ENCODE measurements at regions not wholly inside any gene's neighbourhood (a gene's known extent, or its start where the extent isn't known, plus 50 kb on each side); places are given as distances from the start of the nearest gene placed in this dataset.

- Histone ChIP-seq H3K27ac (ENCODE audit: low read depth in 2 of 2, low read length in 1 of 2) (no peak overlapping the region), H3K4me1 (ENCODE audit: control insufficient read depth in 1 of 2, insufficient read depth in 2 of 2, low read depth in 1 of 2, low read length in 1 of 2) (peaks cover 0 to 25% of the 10 kb centered on the region in 2 experiments; a peak in 2 of 4 replicates), H4K20me1 (ENCODE audit: insufficient read depth) (no peaks in the 10 kb centered on the region), H3F3A (replicated peaks; ENCODE audit: insufficient read depth) (no peaks in the 10 kb centered on the region), H3K9ac (no peak overlapping the region), H3K4me2 (no peak overlapping the region), H3K9me3 (no peaks in the 10 kb centered on the region), H3K27me3 (ENCODE audit: insufficient read depth) (no peaks in the 10 kb centered on the region), H2AFZ (ENCODE audit: low read depth) (no peak overlapping the region), H3K79me2 (ENCODE audit: insufficient read depth) (no peaks in the 10 kb centered on the region), H3K9me2 (no peaks in the 10 kb centered on the region), H3K4me3 (ENCODE audit: low read depth in 2 of 2, low read length in 1 of 2) (no peak overlapping the region), H3K36me3 (replicated peaks in 1 of 2; ENCODE audit: control insufficient read depth in 1 of 2, insufficient read depth in 2 of 2, low read length in 1 of 2) (no peaks in the 10 kb centered on the region)
- no peak for DNase-seq
- POLR2A ChIA-PET = no interaction called here
- WGBS (ENCODE audit: low lambda C conversion rate) = 22% methylated on average over 2 of the region's 2 CpGs
- TF ChIP-seq ELF1 (IDR thresholded peaks at IDR 0.05) = no peak
- no peak for TF ChIP-seq TAF1 (IDR thresholded peaks at IDR 0.05; ENCODE audit: borderline replicate concordance, low read depth, low read length)
- no peak for TF ChIP-seq USF1 (IDR thresholded peaks at IDR 0.05; ENCODE audit: borderline replicate concordance, low read depth)
- TF ChIP-seq PBX3 (IDR thresholded peaks at IDR 0.05) = no peak
- no peak for TF ChIP-seq CHD2 (IDR thresholded peaks at IDR 0.05; ENCODE audit: low read length, partially characterized antibody)
- TF ChIP-seq RCOR1 (IDR thresholded peaks at IDR 0.05; ENCODE audit: low read length) = no peak
- TF ChIP-seq CTCF (IDR thresholded peaks at IDR 0.05) = no peak
- TF ChIP-seq RXRA (IDR thresholded peaks at IDR 0.05; ENCODE audit: borderline replicate concordance, low read depth) = no peak
- TF ChIP-seq FOXJ3 (CRISPR knock-in tag; IDR thresholded peaks at IDR 0.05) = no peak
- TF ChIP-seq NRF1 (IDR thresholded peaks at IDR 0.05; ENCODE audit: low read depth, low read length) = no peak
- no peak for TF ChIP-seq FOXM1 (IDR thresholded peaks at IDR 0.05; ENCODE audit: low read depth)
- TF ChIP-seq REST (IDR thresholded peaks at IDR 0.05; ENCODE audit: low read depth, low read length) = no peak
- CTCF ChIA-PET = no interaction called here
These were observed 126.7 kb downstream of the URI1 start for GRCh38 chr19:30068528-30069395.

All from SK-N-SH (cell line).